ENCODE measurements at regions not wholly inside any gene's neighbourhood (a gene's known extent, or its start where the extent isn't known, plus 50 kb on each side); places are given as distances from the start of the nearest gene placed in this dataset.

GRCh38 chr10:110355141-110355831, 50.6 kb upstream of the SMNDC1 start:
- Mint-ChIP-seq H3K27ac (no peak overlapping the region), H3K9me3 (ENCODE audit: low read depth) (no peaks in the 10 kb centered on the region), H3K36me3 (ENCODE audit: insufficient read depth) (no peaks in the 10 kb centered on the region), H3K4me3 (ENCODE audit: low read depth) (no peak overlapping the region), H3K27me3 (no peaks in the 10 kb centered on the region), H3K4me1 (ENCODE audit: low read depth) (peaks cover 31% of the 10 kb centered on the region)
- DNase-seq (ENCODE audit: low spot score, unreplicated experiment): no peak
- TF ChIP-seq, protein P1, sequence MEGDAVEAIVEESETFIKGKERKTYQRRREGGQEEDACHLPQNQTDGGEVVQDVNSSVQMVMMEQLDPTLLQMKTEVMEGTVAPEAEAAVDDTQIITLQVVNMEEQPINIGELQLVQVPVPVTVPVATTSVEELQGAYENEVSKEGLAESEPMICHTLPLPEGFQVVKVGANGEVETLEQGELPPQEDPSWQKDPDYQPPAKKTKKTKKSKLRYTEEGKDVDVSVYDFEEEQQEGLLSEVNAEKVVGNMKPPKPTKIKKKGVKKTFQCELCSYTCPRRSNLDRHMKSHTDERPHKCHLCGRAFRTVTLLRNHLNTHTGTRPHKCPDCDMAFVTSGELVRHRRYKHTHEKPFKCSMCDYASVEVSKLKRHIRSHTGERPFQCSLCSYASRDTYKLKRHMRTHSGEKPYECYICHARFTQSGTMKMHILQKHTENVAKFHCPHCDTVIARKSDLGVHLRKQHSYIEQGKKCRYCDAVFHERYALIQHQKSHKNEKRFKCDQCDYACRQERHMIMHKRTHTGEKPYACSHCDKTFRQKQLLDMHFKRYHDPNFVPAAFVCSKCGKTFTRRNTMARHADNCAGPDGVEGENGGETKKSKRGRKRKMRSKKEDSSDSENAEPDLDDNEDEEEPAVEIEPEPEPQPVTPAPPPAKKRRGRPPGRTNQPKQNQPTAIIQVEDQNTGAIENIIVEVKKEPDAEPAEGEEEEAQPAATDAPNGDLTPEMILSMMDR (IDR thresholded peaks at IDR 0.05; ENCODE audit: unreplicated experiment): no peak

GRCh38 chr10:110355922-110356627, 51.4 kb upstream of the SMNDC1 start:
- Mint-ChIP-seq H3K36me3 (ENCODE audit: insufficient read depth) (no peaks in the 10 kb centered on the region), H3K4me1 (ENCODE audit: low read depth) (peaks cover 31% of the 10 kb centered on the region), H3K27me3 (no peaks in the 10 kb centered on the region), H3K27ac (peak overlapping the region; percentile 22), H3K9me3 (ENCODE audit: low read depth) (no peaks in the 10 kb centered on the region), H3K4me3 (ENCODE audit: low read depth) (no peak overlapping the region)
- no peak for DNase-seq (ENCODE audit: low spot score, unreplicated experiment)
- TF ChIP-seq, protein P1 (IDR thresholded peaks at IDR 0.05; ENCODE audit: unreplicated experiment): no peak

GRCh38 chr10:110356628-110357245, 52.0 kb upstream of the SMNDC1 start:
- TF ChIP-seq, protein P1 (IDR thresholded peaks at IDR 0.05; ENCODE audit: unreplicated experiment): no peak
- DNase-seq (ENCODE audit: low spot score, unreplicated experiment): no peak
- Mint-ChIP-seq H3K27ac (peak overlapping the region; percentile 22), H3K4me3 (ENCODE audit: low read depth) (no peak overlapping the region), H3K4me1 (ENCODE audit: low read depth) (peaks cover 31% of the 10 kb centered on the region), H3K9me3 (ENCODE audit: low read depth) (no peaks in the 10 kb centered on the region), H3K27me3 (peaks cover under 1% of the 10 kb centered on the region), H3K36me3 (ENCODE audit: insufficient read depth) (no peaks in the 10 kb centered on the region)

DNA sequence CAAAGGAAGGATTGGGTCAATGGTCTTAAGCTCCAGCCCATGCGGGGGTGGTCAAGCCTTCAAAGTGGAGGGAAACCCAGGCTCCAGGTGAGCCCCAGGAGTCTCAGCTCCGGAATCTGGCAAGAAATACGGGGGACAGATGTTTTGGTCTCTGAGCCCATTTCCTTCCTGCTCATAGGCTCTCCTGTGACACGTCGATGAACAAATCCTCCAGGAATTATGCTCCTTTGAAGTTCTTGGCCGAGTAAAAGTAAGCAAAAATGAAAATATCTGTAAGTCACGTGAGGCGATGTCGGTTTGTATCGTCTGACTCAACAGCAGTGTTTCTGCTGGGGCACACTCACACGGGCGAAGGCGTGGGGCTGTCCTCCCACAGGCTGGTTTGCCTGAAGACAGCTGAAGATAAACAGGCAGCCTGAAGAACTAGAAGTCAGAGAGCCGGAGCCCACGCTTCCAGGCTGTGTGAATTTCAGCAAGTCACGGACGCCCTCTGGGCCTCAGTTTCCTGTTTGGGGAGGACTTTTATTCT, 52.6 kb upstream of the SMNDC1 start:
- TF ChIP-seq, protein P1 (IDR thresholded peaks at IDR 0.05; ENCODE audit: unreplicated experiment): no peak
- Mint-ChIP-seq H3K36me3 (ENCODE audit: insufficient read depth) (no peaks in the 10 kb centered on the region), H3K4me3 (ENCODE audit: low read depth) (no peak overlapping the region), H3K27me3 (peaks cover 6% of the 10 kb centered on the region), H3K27ac (no peak overlapping the region), H3K9me3 (ENCODE audit: low read depth) (no peaks in the 10 kb centered on the region), H3K4me1 (ENCODE audit: low read depth) (peaks cover 34% of the 10 kb centered on the region)
- DNase-seq (ENCODE audit: low spot score, unreplicated experiment): no peak

DNA sequence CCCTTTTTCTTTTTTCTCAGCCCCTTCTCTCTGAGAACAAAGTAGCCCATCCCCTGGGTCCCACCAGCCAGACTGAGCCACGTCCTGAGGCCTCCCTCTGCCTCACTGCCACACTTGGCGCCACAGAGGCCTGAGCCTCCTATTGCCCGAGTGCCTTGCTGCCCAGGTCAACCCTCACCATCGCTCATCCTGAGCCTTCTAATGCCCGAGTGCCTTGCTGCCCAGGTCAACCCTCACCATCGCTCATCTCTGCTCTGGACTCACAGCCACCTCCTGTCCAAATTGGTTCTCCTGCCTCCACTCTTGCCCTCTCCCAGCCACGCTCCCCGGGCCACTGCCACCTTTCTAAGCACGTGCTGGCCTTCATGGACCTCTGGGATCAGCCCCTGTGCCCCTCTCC, 53.2 kb upstream of the SMNDC1 start:
- H3K36me3 Mint-ChIP-seq (ENCODE audit: insufficient read depth): no peaks in the 10 kb centered on the region
- TF ChIP-seq, protein P1 (IDR thresholded peaks at IDR 0.05; ENCODE audit: unreplicated experiment): no peak
- H3K27me3 Mint-ChIP-seq: peaks cover 6% of the 10 kb centered on the region
- H3K9me3 Mint-ChIP-seq (ENCODE audit: low read depth): no peaks in the 10 kb centered on the region
- peaks cover 34% of the 10 kb centered on the region for H3K4me1 Mint-ChIP-seq (ENCODE audit: low read depth)
- no peak overlapping the region for H3K27ac Mint-ChIP-seq
- H3K4me3 Mint-ChIP-seq (ENCODE audit: low read depth): no peak overlapping the region
- no peak for DNase-seq (ENCODE audit: low spot score, unreplicated experiment)
